GM23338 (cell line): ENCODE measurements at regions not wholly inside any gene's neighbourhood (a gene's known extent, or its start where the extent isn't known, plus 50 kb on each side); places are given as distances from the start of the nearest gene placed in this dataset.

Experiments
- ATAC-seq: fragments of 200-7000 bp; cut with Tn5 transposase; 3 replicates; pipeline ENCODE4 v1.9.1; 2020
- DNase-seq: peaks from one replicate; pipeline ENCODE4 v3.0.0-alpha.2; 2015; ENCODE audit warnings: low spot score
- H2AFZ ChIP-seq: fragments of 200-600 bp; sonication (generic); 2 replicates; pipeline ENCODE4 v1.8.0; 2016; ENCODE audit warnings: antibody characterized with exemption, mild to moderate bottlenecking, moderate library complexity
- H3F3A ChIP-seq: fragments of 200-600 bp; sonication (generic); replicated peaks from 2 replicates; pipeline ENCODE4 v1.8.0; 2017; ENCODE audit warnings: antibody characterized with exemption, mixed run types, low read depth
- H3K27ac ChIP-seq: fragments of 200-600 bp; sonication (generic); 2 replicates; pipeline ENCODE4 v1.6.1; 2016; ENCODE audit warnings: low read depth
- H3K27me3 ChIP-seq: fragments of 200-600 bp; sonication (generic); 2 replicates; pipeline ENCODE4 v1.8.0; 2016; ENCODE audit warnings: mild to moderate bottlenecking, mixed run types, moderate library complexity; ENCODE audit not compliant: insufficient read depth
- H3K36me3 ChIP-seq: fragments of 200-600 bp; sonication (generic); 2 replicates; pipeline ENCODE4 v1.8.0; 2016; ENCODE audit warnings: mild to moderate bottlenecking; ENCODE audit not compliant: insufficient read depth
- H3K4me1 ChIP-seq: fragments of 200-600 bp; sonication (generic); 2 replicates; pipeline ENCODE4 v1.8.0; 2016; ENCODE audit warnings: mild to moderate bottlenecking, moderate library complexity; ENCODE audit not compliant: insufficient read depth
- H3K4me2 ChIP-seq: fragments of 200-600 bp; sonication (generic); 2 replicates; pipeline ENCODE4 v1.7.1; 2017; ENCODE audit warnings: mixed run types
- H3K4me3 ChIP-seq: fragments of 200-600 bp; sonication (generic); 2 replicates; pipeline ENCODE4 v1.6.1; 2016; ENCODE audit warnings: mixed run types
- H3K79me2 ChIP-seq: fragments of 200-600 bp; sonication (generic); replicated peaks from 2 replicates; pipeline ENCODE4 v1.8.0; 2017; ENCODE audit warnings: mild to moderate bottlenecking; ENCODE audit not compliant: insufficient read depth
- H3K9me2 ChIP-seq: fragments of 200-600 bp; sonication (generic); 2 replicates; pipeline ENCODE4 v1.8.0; 2017; ENCODE audit not compliant: insufficient read depth
- H4K20me1 ChIP-seq: fragments of 200-600 bp; sonication (generic); replicated peaks from 2 replicates; pipeline ENCODE4 v1.8.0; 2017; ENCODE audit warnings: mild to moderate bottlenecking; ENCODE audit not compliant: insufficient read depth
- H3K27ac Mint-ChIP-seq: 2 replicates; pipeline ENCODE4 v1.8.0; 2020; ENCODE audit warnings: inconsistent platforms, mild to moderate bottlenecking, moderate library complexity, mixed read lengths
- H3K27me3 Mint-ChIP-seq: 3 replicates; pipeline ENCODE4 v1.8.0; 2022; ENCODE audit warnings: low read depth, mild to moderate bottlenecking, moderate library complexity, mixed read lengths, inconsistent platforms; ENCODE audit not compliant: insufficient read depth, poor library complexity
- H3K36me3 Mint-ChIP-seq: 3 replicates; pipeline ENCODE4 v1.8.0; 2021; ENCODE audit warnings: low read depth, mild to moderate bottlenecking, inconsistent platforms, moderate library complexity, mixed read lengths
- H3K4me1 Mint-ChIP-seq: 3 replicates; pipeline ENCODE4 v1.8.0; 2020; ENCODE audit warnings: mild to moderate bottlenecking, inconsistent platforms, mixed read lengths
- H3K4me3 Mint-ChIP-seq: 3 replicates; pipeline ENCODE4 v1.8.0; 2021; ENCODE audit warnings: moderate library complexity, mild to moderate bottlenecking, inconsistent platforms, mixed read lengths
- H3K9me3 Mint-ChIP-seq: 3 replicates; pipeline ENCODE4 v1.8.0; 2020; ENCODE audit warnings: moderate library complexity, mild to moderate bottlenecking, inconsistent platforms, mixed read lengths
- CREB1 ChIP-seq: fragments of 250-450 bp; sonication (Bioruptor Pico); IDR thresholded peaks from 2 replicates; pipeline ENCODE4 v1.5.0; 2020; ENCODE audit warnings: low read depth, mild to moderate bottlenecking, moderate library complexity
- EZH2 ChIP-seq: fragments of 200-600 bp; sonication (generic); IDR thresholded peaks from one replicate; pipeline ENCODE4 v1.8.0; 2017; ENCODE audit warnings: antibody characterized with exemption, mild to moderate bottlenecking, low read depth; ENCODE audit not compliant: unreplicated experiment
- JUNB ChIP-seq: IDR thresholded peaks from one replicate; pipeline ENCODE4 v1.6.1; 2016; ENCODE audit warnings: antibody characterized with exemption; ENCODE audit not compliant: unreplicated experiment
- NANOG ChIP-seq: IDR thresholded peaks from 2 replicates; pipeline ENCODE4 v1.6.1; 2016; ENCODE audit warnings: antibody characterized with exemption, borderline replicate concordance
- STAT1 ChIP-seq: IDR thresholded peaks from one replicate; pipeline ENCODE4 v1.6.1; 2016; ENCODE audit warnings: antibody characterized with exemption; ENCODE audit not compliant: unreplicated experiment
- ZNF114 ChIP-seq: fragments of 250-450 bp; sonication (Bioruptor Pico); IDR thresholded peaks from 2 replicates; pipeline ENCODE4 v1.5.0; 2020; ENCODE audit warnings: mild to moderate bottlenecking, moderate library complexity
- ZNF331 ChIP-seq: fragments of 250-450 bp; sonication (Bioruptor Pico); IDR thresholded peaks from 2 replicates; pipeline ENCODE4 v1.5.0; 2020; ENCODE audit warnings: low read depth, mild to moderate bottlenecking, moderate library complexity
- TF ChIP-seq, protein P1 (sequence below): IDR thresholded peaks from one replicate; pipeline ENCODE4 v1.6.1; 2018; ENCODE audit warnings: antibody characterized with exemption; ENCODE audit not compliant: unreplicated experiment
- TF ChIP-seq, protein P2 (sequence below): IDR thresholded peaks from 2 replicates; pipeline ENCODE4 v1.6.1; 2016; ENCODE audit warnings: antibody characterized with exemption
- TF ChIP-seq, protein P3 (sequence below): fragments of 250-450 bp; sonication (Bioruptor Pico); IDR thresholded peaks from 2 replicates; pipeline ENCODE4 v1.5.0; 2020; ENCODE audit warnings: mild to moderate bottlenecking, moderate library complexity
- TF ChIP-seq, protein P4 (sequence below), 2 experiments: fragments of 200-600 bp in 1 of 2; sonication (generic) in 1 of 2; conservative IDR thresholded peaks; 2 replicates each; pipeline versions ENCODE4 v1.5.1 to v1.6.1; 2016 to 2017; ENCODE audit warnings: antibody characterized with exemption in 2 of 2, low read depth in 2 of 2, mild to moderate bottlenecking in 2 of 2, moderate library complexity in 1 of 2

DNA sequence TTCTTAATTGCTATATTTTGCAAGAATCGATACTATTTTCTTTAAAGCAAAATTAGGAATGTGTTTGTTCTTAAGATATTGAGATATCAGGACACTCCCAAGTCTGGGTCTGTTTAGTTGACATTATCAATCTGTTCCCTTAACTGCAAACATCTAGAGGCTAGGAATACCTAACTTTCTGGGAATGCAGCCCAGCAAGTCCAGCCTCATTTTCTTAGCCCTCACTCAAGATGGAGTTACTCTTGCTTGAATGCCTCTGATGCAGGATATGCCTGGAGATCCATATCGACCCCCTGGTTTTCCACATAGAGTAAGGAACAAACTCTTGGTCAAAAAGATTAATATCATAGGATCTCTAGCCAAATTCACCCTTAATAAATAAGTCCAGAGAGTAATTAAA is 305.3 kb upstream of the COBL start:
- Histone ChIP-seq H4K20me1 (no peaks in the 10 kb centered on the region), H3K4me1 (0 out of 2 replicates have a peak, but pooled peaks cover 5% of the 10 kb centered on the region)

More for the DNA sequence above, 305.3 kb upstream of the COBL start:
- peaks cover 23% of the 10 kb centered on the region for H3K36me3 Mint-ChIP-seq
- Histone ChIP-seq H3K79me2 (no peaks in the 10 kb centered on the region), H3K36me3 (no peaks in the 10 kb centered on the region), H3K9me2 (no peaks in the 10 kb centered on the region), H3K27ac (no peak overlapping the region), H3F3A (no peaks in the 10 kb centered on the region), H2AFZ (no peak overlapping the region), H3K4me3 (no peak overlapping the region), H3K27me3 (no peaks in the 10 kb centered on the region), H3K4me2 (no peak overlapping the region)
- ATAC-seq (no peak), DNase-seq (no peak)
- TF ChIP-seq, protein P1, sequence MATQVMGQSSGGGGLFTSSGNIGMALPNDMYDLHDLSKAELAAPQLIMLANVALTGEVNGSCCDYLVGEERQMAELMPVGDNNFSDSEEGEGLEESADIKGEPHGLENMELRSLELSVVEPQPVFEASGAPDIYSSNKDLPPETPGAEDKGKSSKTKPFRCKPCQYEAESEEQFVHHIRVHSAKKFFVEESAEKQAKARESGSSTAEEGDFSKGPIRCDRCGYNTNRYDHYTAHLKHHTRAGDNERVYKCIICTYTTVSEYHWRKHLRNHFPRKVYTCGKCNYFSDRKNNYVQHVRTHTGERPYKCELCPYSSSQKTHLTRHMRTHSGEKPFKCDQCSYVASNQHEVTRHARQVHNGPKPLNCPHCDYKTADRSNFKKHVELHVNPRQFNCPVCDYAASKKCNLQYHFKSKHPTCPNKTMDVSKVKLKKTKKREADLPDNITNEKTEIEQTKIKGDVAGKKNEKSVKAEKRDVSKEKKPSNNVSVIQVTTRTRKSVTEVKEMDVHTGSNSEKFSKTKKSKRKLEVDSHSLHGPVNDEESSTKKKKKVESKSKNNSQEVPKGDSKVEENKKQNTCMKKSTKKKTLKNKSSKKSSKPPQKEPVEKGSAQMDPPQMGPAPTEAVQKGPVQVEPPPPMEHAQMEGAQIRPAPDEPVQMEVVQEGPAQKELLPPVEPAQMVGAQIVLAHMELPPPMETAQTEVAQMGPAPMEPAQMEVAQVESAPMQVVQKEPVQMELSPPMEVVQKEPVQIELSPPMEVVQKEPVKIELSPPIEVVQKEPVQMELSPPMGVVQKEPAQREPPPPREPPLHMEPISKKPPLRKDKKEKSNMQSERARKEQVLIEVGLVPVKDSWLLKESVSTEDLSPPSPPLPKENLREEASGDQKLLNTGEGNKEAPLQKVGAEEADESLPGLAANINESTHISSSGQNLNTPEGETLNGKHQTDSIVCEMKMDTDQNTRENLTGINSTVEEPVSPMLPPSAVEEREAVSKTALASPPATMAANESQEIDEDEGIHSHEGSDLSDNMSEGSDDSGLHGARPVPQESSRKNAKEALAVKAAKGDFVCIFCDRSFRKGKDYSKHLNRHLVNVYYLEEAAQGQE = no peak
- TF ChIP-seq, protein P2, sequence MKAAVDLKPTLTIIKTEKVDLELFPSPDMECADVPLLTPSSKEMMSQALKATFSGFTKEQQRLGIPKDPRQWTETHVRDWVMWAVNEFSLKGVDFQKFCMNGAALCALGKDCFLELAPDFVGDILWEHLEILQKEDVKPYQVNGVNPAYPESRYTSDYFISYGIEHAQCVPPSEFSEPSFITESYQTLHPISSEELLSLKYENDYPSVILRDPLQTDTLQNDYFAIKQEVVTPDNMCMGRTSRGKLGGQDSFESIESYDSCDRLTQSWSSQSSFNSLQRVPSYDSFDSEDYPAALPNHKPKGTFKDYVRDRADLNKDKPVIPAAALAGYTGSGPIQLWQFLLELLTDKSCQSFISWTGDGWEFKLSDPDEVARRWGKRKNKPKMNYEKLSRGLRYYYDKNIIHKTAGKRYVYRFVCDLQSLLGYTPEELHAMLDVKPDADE = no peak
- TF ChIP-seq, protein P3, sequence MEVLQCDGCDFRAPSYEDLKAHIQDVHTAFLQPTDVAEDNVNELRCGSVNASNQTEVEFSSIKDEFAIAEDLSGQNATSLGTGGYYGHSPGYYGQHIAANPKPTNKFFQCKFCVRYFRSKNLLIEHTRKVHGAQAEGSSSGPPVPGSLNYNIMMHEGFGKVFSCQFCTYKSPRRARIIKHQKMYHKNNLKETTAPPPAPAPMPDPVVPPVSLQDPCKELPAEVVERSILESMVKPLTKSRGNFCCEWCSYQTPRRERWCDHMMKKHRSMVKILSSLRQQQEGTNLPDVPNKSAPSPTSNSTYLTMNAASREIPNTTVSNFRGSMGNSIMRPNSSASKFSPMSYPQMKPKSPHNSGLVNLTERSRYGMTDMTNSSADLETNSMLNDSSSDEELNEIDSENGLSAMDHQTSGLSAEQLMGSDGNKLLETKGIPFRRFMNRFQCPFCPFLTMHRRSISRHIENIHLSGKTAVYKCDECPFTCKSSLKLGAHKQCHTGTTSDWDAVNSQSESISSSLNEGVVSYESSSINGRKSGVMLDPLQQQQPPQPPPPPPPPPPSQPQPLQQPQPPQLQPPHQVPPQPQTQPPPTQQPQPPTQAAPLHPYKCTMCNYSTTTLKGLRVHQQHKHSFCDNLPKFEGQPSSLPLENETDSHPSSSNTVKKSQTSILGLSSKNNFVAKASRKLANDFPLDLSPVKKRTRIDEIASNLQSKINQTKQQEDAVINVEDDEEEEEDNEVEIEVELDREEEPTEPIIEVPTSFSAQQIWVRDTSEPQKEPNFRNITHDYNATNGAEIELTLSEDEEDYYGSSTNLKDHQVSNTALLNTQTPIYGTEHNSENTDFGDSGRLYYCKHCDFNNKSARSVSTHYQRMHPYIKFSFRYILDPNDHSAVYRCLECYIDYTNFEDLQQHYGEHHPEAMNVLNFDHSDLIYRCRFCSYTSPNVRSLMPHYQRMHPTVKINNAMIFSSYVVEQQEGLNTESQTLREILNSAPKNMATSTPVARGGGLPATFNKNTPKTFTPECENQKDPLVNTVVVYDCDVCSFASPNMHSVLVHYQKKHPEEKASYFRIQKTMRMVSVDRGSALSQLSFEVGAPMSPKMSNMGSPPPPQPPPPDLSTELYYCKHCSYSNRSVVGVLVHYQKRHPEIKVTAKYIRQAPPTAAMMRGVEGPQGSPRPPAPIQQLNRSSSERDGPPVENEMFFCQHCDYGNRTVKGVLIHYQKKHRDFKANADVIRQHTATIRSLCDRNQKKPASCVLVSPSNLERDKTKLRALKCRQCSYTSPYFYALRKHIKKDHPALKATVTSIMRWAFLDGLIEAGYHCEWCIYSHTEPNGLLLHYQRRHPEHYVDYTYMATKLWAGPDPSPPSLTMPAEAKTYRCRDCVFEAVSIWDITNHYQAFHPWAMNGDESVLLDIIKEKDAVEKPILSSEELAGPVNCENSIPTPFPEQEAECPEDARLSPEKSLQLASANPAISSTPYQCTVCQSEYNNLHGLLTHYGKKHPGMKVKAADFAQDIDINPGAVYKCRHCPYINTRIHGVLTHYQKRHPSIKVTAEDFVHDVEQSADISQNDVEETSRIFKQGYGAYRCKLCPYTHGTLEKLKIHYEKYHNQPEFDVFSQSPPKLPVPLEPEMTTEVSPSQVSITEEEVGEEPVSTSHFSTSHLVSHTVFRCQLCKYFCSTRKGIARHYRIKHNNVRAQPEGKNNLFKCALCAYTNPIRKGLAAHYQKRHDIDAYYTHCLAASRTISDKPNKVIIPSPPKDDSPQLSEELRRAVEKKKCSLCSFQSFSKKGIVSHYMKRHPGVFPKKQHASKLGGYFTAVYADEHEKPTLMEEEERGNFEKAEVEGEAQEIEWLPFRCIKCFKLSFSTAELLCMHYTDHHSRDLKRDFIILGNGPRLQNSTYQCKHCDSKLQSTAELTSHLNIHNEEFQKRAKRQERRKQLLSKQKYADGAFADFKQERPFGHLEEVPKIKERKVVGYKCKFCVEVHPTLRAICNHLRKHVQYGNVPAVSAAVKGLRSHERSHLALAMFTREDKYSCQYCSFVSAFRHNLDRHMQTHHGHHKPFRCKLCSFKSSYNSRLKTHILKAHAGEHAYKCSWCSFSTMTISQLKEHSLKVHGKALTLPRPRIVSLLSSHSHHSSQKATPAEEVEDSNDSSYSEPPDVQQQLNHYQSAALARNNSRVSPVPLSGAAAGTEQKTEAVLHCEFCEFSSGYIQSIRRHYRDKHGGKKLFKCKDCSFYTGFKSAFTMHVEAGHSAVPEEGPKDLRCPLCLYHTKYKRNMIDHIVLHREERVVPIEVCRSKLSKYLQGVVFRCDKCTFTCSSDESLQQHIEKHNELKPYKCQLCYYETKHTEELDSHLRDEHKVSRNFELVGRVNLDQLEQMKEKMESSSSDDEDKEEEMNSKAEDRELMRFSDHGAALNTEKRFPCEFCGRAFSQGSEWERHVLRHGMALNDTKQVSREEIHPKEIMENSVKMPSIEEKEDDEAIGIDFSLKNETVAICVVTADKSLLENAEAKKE (CRISPR knock-in tag) = no peak
- no peak for TF ChIP-seq ZNF114 (CRISPR knock-in tag)
- no peak for TF ChIP-seq STAT1
- no peak for TF ChIP-seq ZNF331 (CRISPR knock-in tag)
- TF ChIP-seq CREB1 (CRISPR knock-in tag) = no peak
- no peak for TF ChIP-seq EZH2
- TF ChIP-seq NANOG = no peak
- TF ChIP-seq JUNB = no peak
- TF ChIP-seq, protein P4, sequence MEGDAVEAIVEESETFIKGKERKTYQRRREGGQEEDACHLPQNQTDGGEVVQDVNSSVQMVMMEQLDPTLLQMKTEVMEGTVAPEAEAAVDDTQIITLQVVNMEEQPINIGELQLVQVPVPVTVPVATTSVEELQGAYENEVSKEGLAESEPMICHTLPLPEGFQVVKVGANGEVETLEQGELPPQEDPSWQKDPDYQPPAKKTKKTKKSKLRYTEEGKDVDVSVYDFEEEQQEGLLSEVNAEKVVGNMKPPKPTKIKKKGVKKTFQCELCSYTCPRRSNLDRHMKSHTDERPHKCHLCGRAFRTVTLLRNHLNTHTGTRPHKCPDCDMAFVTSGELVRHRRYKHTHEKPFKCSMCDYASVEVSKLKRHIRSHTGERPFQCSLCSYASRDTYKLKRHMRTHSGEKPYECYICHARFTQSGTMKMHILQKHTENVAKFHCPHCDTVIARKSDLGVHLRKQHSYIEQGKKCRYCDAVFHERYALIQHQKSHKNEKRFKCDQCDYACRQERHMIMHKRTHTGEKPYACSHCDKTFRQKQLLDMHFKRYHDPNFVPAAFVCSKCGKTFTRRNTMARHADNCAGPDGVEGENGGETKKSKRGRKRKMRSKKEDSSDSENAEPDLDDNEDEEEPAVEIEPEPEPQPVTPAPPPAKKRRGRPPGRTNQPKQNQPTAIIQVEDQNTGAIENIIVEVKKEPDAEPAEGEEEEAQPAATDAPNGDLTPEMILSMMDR (conservative IDR thresholded peaks at IDR 0.05; ENCODE audit: low read depth in 2 of 2) = no peak
- no peaks in the 10 kb centered on the region; the same call in 2 of the 3 replicates for H3K4me1 Mint-ChIP-seq
- peaks cover 27% of the 10 kb centered on the region for H3K9me3 Mint-ChIP-seq
- no peak overlapping the region for H3K27ac Mint-ChIP-seq
- peaks cover 1% of the 10 kb centered on the region for H3K27me3 Mint-ChIP-seq
- H3K4me3 Mint-ChIP-seq = no peak overlapping the region
